Ishikawa (cell line): ENCODE measurements at regions not wholly inside any gene's neighbourhood (a gene's known extent, or its start where the extent isn't known, plus 50 kb on each side); places are given as distances from the start of the nearest gene placed in this dataset.

Source experiments
- CEBPB ChIP-seq: IDR thresholded peaks from 2 replicates; pipeline ENCODE4 v1.6.1; 2012
- CREB1 ChIP-seq: IDR thresholded peaks from 2 replicates; pipeline ENCODE4 v1.6.1; 2012; ENCODE audit warnings: low read depth
- EGR1 ChIP-seq: IDR thresholded peaks from 2 replicates; pipeline ENCODE4 v1.6.1; 2012
- EP300 ChIP-seq: IDR thresholded peaks from 2 replicates; pipeline ENCODE4 v1.6.1; 2012; ENCODE audit warnings: borderline replicate concordance
- FOXM1 ChIP-seq: IDR thresholded peaks from 2 replicates; pipeline ENCODE4 v1.6.1; 2012; ENCODE audit warnings: low read depth, borderline replicate concordance
- MAX ChIP-seq: IDR thresholded peaks from 2 replicates; pipeline ENCODE4 v1.6.1; 2012
- NFIC ChIP-seq: IDR thresholded peaks from 2 replicates; pipeline ENCODE4 v1.6.1; 2012
- RAD21 ChIP-seq: IDR thresholded peaks from 2 replicates; pipeline ENCODE4 v1.6.1; 2012; ENCODE audit warnings: low read depth
- REST ChIP-seq: IDR thresholded peaks from 2 replicates; pipeline ENCODE4 v1.6.1; 2012; ENCODE audit warnings: low read depth, mild to moderate bottlenecking
- TAF1 ChIP-seq: IDR thresholded peaks from 2 replicates; pipeline ENCODE4 v1.6.1; 2012; ENCODE audit warnings: low read depth, mild to moderate bottlenecking
- TCF12 ChIP-seq: IDR thresholded peaks from 2 replicates; pipeline ENCODE4 v1.6.1; 2012; ENCODE audit warnings: low read depth
- TEAD4 ChIP-seq: IDR thresholded peaks from 2 replicates; pipeline ENCODE4 v1.6.1; 2012
- USF1 ChIP-seq: IDR thresholded peaks from 2 replicates; pipeline ENCODE4 v1.6.1; 2012
- YY1 ChIP-seq: IDR thresholded peaks from 2 replicates; pipeline ENCODE4 v1.6.1; 2012; ENCODE audit warnings: low read depth
- ZBTB7A ChIP-seq: IDR thresholded peaks from 2 replicates; pipeline ENCODE4 v1.6.1; 2012; ENCODE audit warnings: low read depth

GRCh38 chr12:98417266-98417665 is 98.1 kb upstream of the TMPO start:
- TF ChIP-seq FOXM1, result no peak

GRCh38 chr12:98418357-98419075 is 96.9 kb upstream of the TMPO start:
- TF ChIP-seq EGR1 (peak; percentile 64; the same call in 1 of the 2 replicates), MAX (peak; percentile 80), REST (no peak), YY1 (peak; percentile 22; the same call in 1 of the 2 replicates), TCF12 (peak; percentile 90), USF1 (no peak), ZBTB7A (no peak), TAF1 (0 out of 2 replicates have a peak, but pooled peaks have one; percentile 36), FOXM1 (no peak; the same call in none of the 2 replicates), EP300 (peak; percentile 82), CEBPB (no peak; the same call in 1 of the 2 replicates), CREB1 (no peak), RAD21 (no peak), TEAD4 (peak; percentile 95), NFIC (peak; percentile 80)

- TF ChIP-seq USF1, result no peak
- 0 out of 2 replicates have a peak, but pooled peaks have one; percentile 18 for TF ChIP-seq MAX
- peak; percentile 75 for TF ChIP-seq YY1
- TF ChIP-seq TEAD4, result no peak
Observed at GRCh38 chr12:98419081-98419794, 96.2 kb upstream of the TMPO start.

- TF ChIP-seq CEBPB (no peak), RAD21 (no peak), MAX (0 out of 2 replicates have a peak, but pooled peaks have one; percentile 2)
Observed at GRCh38 chr12:98419795-98420404, 95.5 kb upstream of the TMPO start.

- TF ChIP-seq RAD21, result no peak
Observed at GRCh38 chr12:98420461-98420860, 94.9 kb upstream of the TMPO start.

GRCh38 chr12:98421316-98421715 is 94.1 kb upstream of the TMPO start:
- TF ChIP-seq TCF12 (no peak), YY1 (no peak), FOXM1 (no peak), USF1 (no peak), CEBPB (no peak), TAF1 (no peak), EGR1 (no peak), ZBTB7A (no peak), REST (no peak), EP300 (no peak), CREB1 (no peak), RAD21 (no peak), NFIC (no peak), MAX (no peak), TEAD4 (no peak)
